Fibroblast of the conjunctiva (primary cell): ENCODE measurements at regions not wholly inside any gene's neighbourhood (a gene's known extent, or its start where the extent isn't known, plus 50 kb on each side); places are given as distances from the start of the nearest gene placed in this dataset.

Source experiments
- DNase-seq: peaks from one replicate; pipeline ENCODE4 v3.0.0-alpha.2; 2010; ENCODE audit warnings: low read depth

DNA sequence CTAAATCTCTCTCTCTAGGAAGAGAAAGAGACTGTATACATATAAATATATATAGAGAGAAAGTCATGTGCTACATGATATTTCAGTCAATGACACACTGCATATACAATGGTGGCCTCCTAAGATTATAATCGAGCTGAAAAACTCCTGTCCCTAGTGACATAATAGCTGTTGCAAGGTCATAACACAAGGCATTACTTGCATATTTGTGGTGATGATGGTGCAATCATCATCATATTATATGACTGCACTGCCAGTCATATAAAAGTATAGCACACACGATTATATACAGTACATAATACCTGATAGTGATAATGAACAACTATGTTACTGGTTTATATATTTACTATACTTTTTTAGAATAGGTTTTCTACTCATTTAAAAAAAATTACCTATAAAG is 316.7 kb downstream of the FGFR2 start:
- DNase-seq, result no peak

DNA sequence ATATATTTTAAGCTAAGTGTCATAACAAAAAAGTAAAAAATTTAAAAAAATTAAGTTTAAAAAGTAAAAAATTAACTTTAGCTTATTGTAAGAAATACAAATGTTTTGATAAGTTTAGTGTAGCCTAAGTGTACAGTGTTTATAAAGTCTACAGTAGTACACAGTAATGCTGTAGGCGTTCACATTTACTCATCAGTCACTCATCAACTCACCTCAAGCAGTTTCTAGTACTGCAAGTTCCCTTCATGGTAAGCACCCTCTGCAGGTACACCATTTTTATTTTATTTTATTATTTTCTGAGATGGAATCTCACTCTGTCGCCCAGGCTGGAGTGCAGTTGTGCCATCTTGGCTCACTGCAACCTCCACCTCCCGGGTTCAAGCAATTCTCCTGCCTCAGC is 316.0 kb downstream of the FGFR2 start:
- no peak for DNase-seq

DNA sequence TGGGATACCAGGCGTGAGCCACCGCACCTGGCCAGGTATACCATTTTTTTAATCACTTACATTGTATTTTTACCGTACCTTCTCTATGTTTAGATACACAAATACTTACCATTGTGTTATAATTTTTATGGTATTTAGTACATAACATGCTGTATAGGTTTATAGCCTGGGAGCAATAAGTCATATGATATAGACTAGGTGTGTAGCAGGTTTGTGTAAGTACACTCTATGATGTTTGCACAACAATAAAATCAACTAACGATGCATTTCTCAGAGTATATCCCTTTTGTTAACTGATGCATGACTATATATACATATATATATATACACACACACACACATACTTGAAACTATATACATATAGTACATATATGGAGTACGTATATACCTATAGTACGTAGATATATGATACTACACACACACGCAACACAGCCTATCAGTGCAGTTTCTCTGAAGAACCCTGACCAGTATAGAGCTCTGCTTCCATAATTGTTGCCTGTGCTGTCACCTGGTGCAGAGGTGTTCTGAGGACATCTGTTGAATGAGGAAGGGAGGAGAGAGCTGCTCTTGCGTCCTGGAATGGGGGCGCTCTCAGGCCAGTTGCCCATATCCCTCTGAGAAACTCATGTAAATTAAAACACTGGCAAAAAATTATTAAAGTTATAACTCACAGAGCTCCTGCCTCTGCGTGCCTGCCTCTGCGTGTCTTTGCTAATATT is 315.3 kb downstream of the FGFR2 start:
- DNase-seq, result no peak

- DNase-seq, result no peak
Observed at GRCh38 chr10:121284936-121285335, 313.3 kb downstream of the FGFR2 start.

DNA sequence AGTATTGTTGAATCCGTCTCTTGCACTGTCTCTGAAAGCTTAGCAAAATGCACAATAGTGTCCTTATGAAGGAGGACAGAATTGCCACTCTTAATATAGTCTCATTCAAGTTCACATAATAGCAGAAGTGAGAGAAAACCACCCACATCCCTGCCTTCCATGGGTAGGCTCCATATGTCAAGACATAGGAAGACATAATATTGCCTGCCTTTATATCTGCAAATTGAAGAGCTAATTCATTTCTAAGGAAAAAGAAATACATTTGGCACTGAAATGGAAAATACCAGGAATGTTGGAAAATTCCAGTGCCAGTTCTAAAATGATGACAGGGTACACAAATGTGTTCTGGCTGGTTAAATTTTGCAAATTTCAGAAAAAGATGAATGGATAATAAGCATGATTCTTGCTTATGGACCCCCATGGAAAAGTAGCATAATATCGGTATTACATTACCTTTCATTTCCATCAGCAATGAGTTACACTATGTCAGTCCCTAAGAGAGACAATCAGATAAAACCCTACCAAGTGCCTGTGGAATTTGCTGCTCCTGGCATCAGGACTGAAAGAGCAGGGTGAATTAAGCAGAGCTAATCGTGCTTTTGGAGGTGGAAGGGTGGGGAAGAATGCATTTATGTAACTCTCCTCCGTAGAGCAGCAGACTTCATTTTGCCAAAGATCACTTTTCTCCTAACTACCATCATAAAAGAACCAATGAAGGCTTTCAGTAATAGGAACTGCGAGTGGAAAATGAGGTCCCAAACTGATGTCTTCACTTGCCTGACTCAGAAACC is 312.6 kb downstream of the FGFR2 start:
- no peak for DNase-seq

- no peak for DNase-seq
Observed at GRCh38 chr10:121288011-121288410, 310.2 kb downstream of the FGFR2 start.

- no peak for DNase-seq
Observed at GRCh38 chr10:121288864-121289661, 309.2 kb downstream of the FGFR2 start.

GRCh38 chr10:121289800-121290199 is 308.4 kb downstream of the FGFR2 start:
- no peak for DNase-seq

GRCh38 chr10:121290674-121291073 is 307.6 kb downstream of the FGFR2 start:
- no peak for DNase-seq

GRCh38 chr10:121291376-121291775 is 306.9 kb downstream of the FGFR2 start:
- DNase-seq, result no peak

- DNase-seq, result no peak
Observed at GRCh38 chr10:121291823-121292222, 306.4 kb downstream of the FGFR2 start.

DNA sequence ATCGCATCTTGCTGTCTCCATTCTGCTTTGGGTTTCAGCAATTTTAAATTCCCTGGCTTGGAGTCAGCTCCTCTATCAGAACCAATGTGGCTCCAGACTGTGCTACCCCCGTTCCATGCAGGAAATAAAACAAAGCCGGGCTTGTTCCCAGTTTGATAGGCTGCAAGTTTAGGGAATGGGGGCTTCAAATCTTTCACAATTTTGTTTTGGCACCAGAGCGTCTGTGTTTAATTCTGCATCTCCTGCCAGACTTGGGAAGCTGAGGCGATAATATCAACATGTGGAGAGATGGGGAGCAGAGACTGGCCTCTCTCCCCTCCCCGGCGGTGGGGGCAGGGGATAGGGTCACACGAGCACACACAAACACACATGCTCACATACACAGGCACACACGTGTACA is 305.9 kb downstream of the FGFR2 start:
- DNase-seq, result no peak

GRCh38 chr10:121293110-121293509 is 305.1 kb downstream of the FGFR2 start:
- no peak for DNase-seq

- DNase-seq, result no peak
Observed at GRCh38 chr10:121294630-121295029, 303.6 kb downstream of the FGFR2 start.

DNA sequence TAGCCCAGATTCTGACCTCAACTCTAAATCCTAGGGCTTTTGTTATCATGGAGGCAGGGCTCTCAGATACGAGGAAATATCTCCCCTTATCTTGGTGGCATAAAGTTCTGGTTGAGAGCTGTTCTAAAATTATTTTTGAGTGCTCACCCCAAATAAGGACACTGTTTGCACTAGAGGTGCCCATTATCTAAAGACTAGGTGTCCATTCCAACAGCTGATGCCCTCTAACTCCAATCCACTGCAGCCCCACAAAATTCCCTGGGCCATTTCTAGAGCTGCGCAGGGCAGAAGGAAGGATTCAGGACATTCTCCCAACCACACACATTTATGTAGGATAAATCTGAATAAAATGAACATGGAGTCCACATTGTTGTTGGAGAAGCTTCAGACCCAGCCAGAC is 301.9 kb downstream of the FGFR2 start:
- no peak for DNase-seq

DNA sequence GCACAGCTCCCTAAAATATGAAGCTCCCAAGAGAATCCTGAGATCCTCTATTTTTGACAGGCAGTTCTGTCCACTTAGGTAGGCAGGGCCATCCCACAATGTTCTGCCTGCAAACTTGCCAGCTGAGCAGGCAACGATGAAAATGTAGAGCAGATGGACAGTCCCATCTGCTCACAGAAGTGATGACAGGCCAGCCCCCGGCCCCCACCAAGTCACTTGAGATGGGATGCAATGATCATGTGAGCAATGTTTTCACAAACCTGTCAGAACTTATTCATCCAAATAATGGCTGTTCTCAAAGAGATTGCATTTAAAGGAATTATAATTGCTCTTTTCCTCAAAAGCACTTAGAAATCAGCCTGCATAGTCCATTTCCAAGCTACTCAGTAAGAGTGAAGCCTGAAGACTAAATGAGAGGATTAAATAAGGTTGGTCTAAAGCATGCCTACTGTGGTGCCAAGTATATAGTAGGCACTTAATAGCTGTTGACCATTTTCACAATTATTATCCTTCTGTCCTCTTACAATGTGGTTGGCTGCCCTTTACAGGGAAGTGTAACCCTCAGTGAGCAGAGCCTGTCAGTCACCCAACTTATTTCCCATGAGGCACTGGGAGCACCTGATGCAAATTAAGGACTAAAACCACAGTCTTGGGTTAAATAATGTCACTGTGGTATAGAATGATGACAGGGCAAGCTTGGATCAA is 301.2 kb downstream of the FGFR2 start:
- no peak for DNase-seq

GRCh38 chr10:121300723-121301122 is 297.5 kb downstream of the FGFR2 start:
- no peak for DNase-seq

- DNase-seq, result no peak
Observed at GRCh38 chr10:121302541-121303180, 295.6 kb downstream of the FGFR2 start.

DNA sequence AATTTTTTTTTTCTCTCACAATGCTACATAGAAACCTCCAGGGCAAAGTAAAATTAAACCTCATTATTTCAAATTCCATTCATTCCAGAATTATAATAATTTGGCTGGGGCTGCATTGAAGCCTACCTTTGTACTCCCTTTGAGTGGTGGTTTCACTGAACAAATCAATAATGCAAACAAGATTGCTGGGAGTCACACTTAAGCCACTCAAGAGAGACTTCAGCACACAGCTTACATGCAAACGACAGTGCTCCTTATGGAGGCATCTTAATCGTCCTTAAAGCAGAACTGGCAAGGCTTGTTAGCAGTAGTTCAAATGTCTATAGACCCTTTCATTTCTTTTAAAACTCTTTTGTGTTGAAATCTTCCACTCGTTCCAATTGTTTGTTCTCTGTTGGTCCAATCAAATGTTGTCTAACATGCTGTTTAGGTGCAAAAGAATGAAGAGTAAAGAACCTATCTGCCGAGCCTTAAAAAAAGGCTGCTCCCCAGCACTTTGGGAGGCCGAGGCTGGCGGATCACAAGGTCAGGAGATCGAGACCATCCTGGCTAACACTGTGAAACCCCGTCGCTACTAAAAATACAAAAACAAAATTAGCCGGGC is 294.9 kb downstream of the FGFR2 start:
- no peak for DNase-seq

GRCh38 chr10:121305066-121305465 is 293.2 kb downstream of the FGFR2 start:
- DNase-seq, result no peak

DNA sequence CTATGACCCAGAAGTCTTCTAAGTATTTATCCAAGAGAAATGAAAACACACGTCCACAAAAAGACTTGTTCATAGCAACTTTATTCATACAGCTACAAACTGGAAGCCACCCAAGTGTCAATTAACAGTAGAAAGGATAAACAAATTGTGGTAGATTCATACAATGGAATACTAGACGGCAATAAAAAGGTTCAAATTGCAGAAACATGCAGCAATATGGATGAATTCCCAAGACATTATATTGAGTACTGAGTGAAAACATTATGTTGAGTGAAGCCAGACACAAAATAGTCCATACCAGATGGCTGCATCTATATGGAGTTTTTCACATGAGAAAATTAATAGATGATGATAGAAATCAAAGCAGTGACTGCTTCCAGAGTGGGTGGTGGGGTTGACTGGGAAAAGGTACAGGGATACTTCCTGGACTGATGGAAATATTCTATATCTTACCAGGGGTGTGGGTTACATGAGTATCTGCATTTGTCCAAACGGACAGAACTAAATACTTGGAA is 292.0 kb downstream of the FGFR2 start:
- no peak for DNase-seq
